ENCODE measurements at regions not wholly inside any gene's neighbourhood (a gene's known extent, or its start where the extent isn't known, plus 50 kb on each side); places are given as distances from the start of the nearest gene placed in this dataset.
"Not testable (repeated sequence)": the region's sequence is repeated elsewhere in the genome, so short reads cannot be mapped to it uniquely, and the experiment has no call there.

- H3K27me3 ChIP-seq (ENCODE audit: control insufficient read depth, insufficient read depth, low read length) = no peaks in the 10 kb centered on the region
- no peaks in the 10 kb centered on the region for H3K36me3 ChIP-seq (ENCODE audit: control insufficient read depth, insufficient read depth, low read length)
- peaks cover 11% of the 10 kb centered on the region for H3K4me1 ChIP-seq (ENCODE audit: control insufficient read depth, insufficient read depth, low read length)
- H3K27ac ChIP-seq (ENCODE audit: low read depth, low read length) = no peak overlapping the region
- no peak overlapping the region for H3K9ac ChIP-seq (ENCODE audit: low read length)
- no peak overlapping the region for H3K4me3 ChIP-seq (ENCODE audit: low read length)
These were observed 178.1 kb upstream of the MMADHC start for GRCh38 chr2:149765636-149766035.

GRCh38 chr2:149765003-149765402, 177.4 kb upstream of the MMADHC start:
- Histone ChIP-seq H3K4me3 (ENCODE audit: low read length) (no peak overlapping the region), H3K9ac (ENCODE audit: low read length) (no peak overlapping the region), H3K36me3 (ENCODE audit: control insufficient read depth, insufficient read depth, low read length) (no peaks in the 10 kb centered on the region), H3K27ac (ENCODE audit: low read depth, low read length) (no peak overlapping the region), H3K27me3 (ENCODE audit: control insufficient read depth, insufficient read depth, low read length) (no peaks in the 10 kb centered on the region), H3K4me1 (ENCODE audit: control insufficient read depth, insufficient read depth, low read length) (peaks cover 11% of the 10 kb centered on the region)

- Histone ChIP-seq H3K27ac (ENCODE audit: low read depth, low read length) (no peak overlapping the region), H3K4me1 (ENCODE audit: control insufficient read depth, insufficient read depth, low read length) (peaks cover 9% of the 10 kb centered on the region), H3K36me3 (ENCODE audit: control insufficient read depth, insufficient read depth, low read length) (no peaks in the 10 kb centered on the region), H3K27me3 (ENCODE audit: control insufficient read depth, insufficient read depth, low read length) (no peaks in the 10 kb centered on the region), H3K9ac (ENCODE audit: low read length) (no peak overlapping the region), H3K4me3 (ENCODE audit: low read length) (no peak overlapping the region)
These were observed 175.8 kb upstream of the MMADHC start for GRCh38 chr2:149763358-149763757.

GRCh38 chr2:149761611-149762010, 174.0 kb upstream of the MMADHC start:
- Histone ChIP-seq H3K36me3 (ENCODE audit: control insufficient read depth, insufficient read depth, low read length) (no peaks in the 10 kb centered on the region), H3K4me3 (ENCODE audit: low read length) (no peak overlapping the region)

GRCh38 chr2:149759382-149759781, 171.8 kb upstream of the MMADHC start:
- H3K4me1 ChIP-seq (ENCODE audit: control insufficient read depth, insufficient read depth, low read length); H3K27ac ChIP-seq (ENCODE audit: low read depth, low read length); H3K9ac ChIP-seq (ENCODE audit: low read length); H3K36me3 ChIP-seq (ENCODE audit: control insufficient read depth, insufficient read depth, low read length); H3K4me3 ChIP-seq (ENCODE audit: low read length); H3K27me3 ChIP-seq (ENCODE audit: control insufficient read depth, insufficient read depth, low read length): not testable (repeated sequence)

More at GRCh38 chr2:149761611-149762010, 174.0 kb upstream of the MMADHC start:
- Histone ChIP-seq H3K27me3 (ENCODE audit: control insufficient read depth, insufficient read depth, low read length) (no peaks in the 10 kb centered on the region), H3K9ac (ENCODE audit: low read length) (no peak overlapping the region), H3K27ac (ENCODE audit: low read depth, low read length) (no peak overlapping the region), H3K4me1 (ENCODE audit: control insufficient read depth, insufficient read depth, low read length) (no peaks in the 10 kb centered on the region)

- not testable (repeated sequence) for H3K36me3 ChIP-seq (ENCODE audit: control insufficient read depth, insufficient read depth, low read length); H3K27me3 ChIP-seq (ENCODE audit: control insufficient read depth, insufficient read depth, low read length); H3K4me1 ChIP-seq (ENCODE audit: control insufficient read depth, insufficient read depth, low read length); H3K4me3 ChIP-seq (ENCODE audit: low read length); H3K27ac ChIP-seq (ENCODE audit: low read depth, low read length); H3K9ac ChIP-seq (ENCODE audit: low read length)
These were observed 167.1 kb upstream of the MMADHC start for GRCh38 chr2:149754722-149755121.

- Histone ChIP-seq H3K4me3 (ENCODE audit: low read length) (no peak overlapping the region), H3K27ac (ENCODE audit: low read depth, low read length) (no peak overlapping the region), H3K36me3 (ENCODE audit: control insufficient read depth, insufficient read depth, low read length) (no peaks in the 10 kb centered on the region), H3K4me1 (ENCODE audit: control insufficient read depth, insufficient read depth, low read length) (no peaks in the 10 kb centered on the region), H3K27me3 (ENCODE audit: control insufficient read depth, insufficient read depth, low read length) (no peaks in the 10 kb centered on the region), H3K9ac (ENCODE audit: low read length) (no peak overlapping the region)
These were observed 159.9 kb upstream of the MMADHC start for GRCh38 chr2:149747456-149747855.

GRCh38 chr2:149745396-149746230, 158.0 kb upstream of the MMADHC start:
- Histone ChIP-seq H3K36me3 (ENCODE audit: control insufficient read depth, insufficient read depth, low read length) (no peaks in the 10 kb centered on the region), H3K4me3 (ENCODE audit: low read length) (no peak overlapping the region), H3K27ac (ENCODE audit: low read depth, low read length) (no peak overlapping the region), H3K9ac (ENCODE audit: low read length) (no peak overlapping the region), H3K4me1 (ENCODE audit: control insufficient read depth, insufficient read depth, low read length) (no peaks in the 10 kb centered on the region), H3K27me3 (ENCODE audit: control insufficient read depth, insufficient read depth, low read length) (no peaks in the 10 kb centered on the region)

GRCh38 chr2:149744865-149745264, 157.3 kb upstream of the MMADHC start:
- H3K9ac ChIP-seq (ENCODE audit: low read length) = no peak overlapping the region
- H3K27me3 ChIP-seq (ENCODE audit: control insufficient read depth, insufficient read depth, low read length) = no peaks in the 10 kb centered on the region
- H3K4me1 ChIP-seq (ENCODE audit: control insufficient read depth, insufficient read depth, low read length) = no peaks in the 10 kb centered on the region
- no peak overlapping the region for H3K4me3 ChIP-seq (ENCODE audit: low read length)
- H3K27ac ChIP-seq (ENCODE audit: low read depth, low read length) = no peak overlapping the region
- H3K36me3 ChIP-seq (ENCODE audit: control insufficient read depth, insufficient read depth, low read length) = no peaks in the 10 kb centered on the region

GRCh38 chr2:149743842-149744448, 156.4 kb upstream of the MMADHC start:
- H3K27ac ChIP-seq (ENCODE audit: low read depth, low read length) = no peak overlapping the region
- H3K9ac ChIP-seq (ENCODE audit: low read length) = no peak overlapping the region
- H3K27me3 ChIP-seq (ENCODE audit: control insufficient read depth, insufficient read depth, low read length) = no peaks in the 10 kb centered on the region
- no peaks in the 10 kb centered on the region for H3K36me3 ChIP-seq (ENCODE audit: control insufficient read depth, insufficient read depth, low read length)
- H3K4me1 ChIP-seq (ENCODE audit: control insufficient read depth, insufficient read depth, low read length) = no peaks in the 10 kb centered on the region
- H3K4me3 ChIP-seq (ENCODE audit: low read length) = no peak overlapping the region

- Histone ChIP-seq H3K27ac (ENCODE audit: low read depth, low read length) (no peak overlapping the region), H3K27me3 (ENCODE audit: control insufficient read depth, insufficient read depth, low read length) (no peaks in the 10 kb centered on the region), H3K9ac (ENCODE audit: low read length) (no peak overlapping the region), H3K4me1 (ENCODE audit: control insufficient read depth, insufficient read depth, low read length) (no peaks in the 10 kb centered on the region), H3K36me3 (ENCODE audit: control insufficient read depth, insufficient read depth, low read length) (no peaks in the 10 kb centered on the region), H3K4me3 (ENCODE audit: low read length) (no peak overlapping the region)
These were observed 154.1 kb upstream of the MMADHC start for GRCh38 chr2:149741646-149742045.

- Histone ChIP-seq H3K9ac (ENCODE audit: low read length) (no peak overlapping the region), H3K27ac (ENCODE audit: low read depth, low read length) (no peak overlapping the region), H3K36me3 (ENCODE audit: control insufficient read depth, insufficient read depth, low read length) (no peaks in the 10 kb centered on the region)
These were observed 152.9 kb upstream of the MMADHC start for GRCh38 chr2:149740490-149740889.

GRCh38 chr2:149739883-149740265, 152.3 kb upstream of the MMADHC start:
- H3K27me3 ChIP-seq (ENCODE audit: control insufficient read depth, insufficient read depth, low read length) = no peaks in the 10 kb centered on the region
- H3K36me3 ChIP-seq (ENCODE audit: control insufficient read depth, insufficient read depth, low read length) = no peaks in the 10 kb centered on the region
- no peak overlapping the region for H3K27ac ChIP-seq (ENCODE audit: low read depth, low read length)
- H3K9ac ChIP-seq (ENCODE audit: low read length) = no peak overlapping the region
- H3K4me3 ChIP-seq (ENCODE audit: low read length) = no peak overlapping the region
- no peaks in the 10 kb centered on the region for H3K4me1 ChIP-seq (ENCODE audit: control insufficient read depth, insufficient read depth, low read length)

More at GRCh38 chr2:149740490-149740889, 152.9 kb upstream of the MMADHC start:
- Histone ChIP-seq H3K27me3 (ENCODE audit: control insufficient read depth, insufficient read depth, low read length) (no peaks in the 10 kb centered on the region), H3K4me1 (ENCODE audit: control insufficient read depth, insufficient read depth, low read length) (no peaks in the 10 kb centered on the region), H3K4me3 (ENCODE audit: low read length) (no peak overlapping the region)

All from rectal smooth muscle tissue (tissue), 1 donor.